KG1 (cell line): ENCODE measurements at regions not wholly inside any gene's neighbourhood (a gene's known extent, or its start where the extent isn't known, plus 50 kb on each side); places are given as distances from the start of the nearest gene placed in this dataset.
"Not testable (repeated sequence)": the region's sequence is repeated elsewhere in the genome, so short reads cannot be mapped to it uniquely, and the experiment has no call there.

Experiments
- DNase-seq: peaks from one replicate; lab custom pipeline; 2025; lab: John Stamatoyannopoulos, UW

- DNase-seq = no peak
Observed at GRCh38 chr2:4047961-4048891, 344.9 kb downstream of the DCDC2C start.

- DNase-seq = no peak
Observed at GRCh38 chr2:4049463-4049862, 346.1 kb downstream of the DCDC2C start.

- DNase-seq = no peak
Observed at GRCh38 chr2:4053769-4054493, 350.6 kb downstream of the DCDC2C start.

- DNase-seq = no peak
Observed at GRCh38 chr2:4066217-4066616, 362.8 kb downstream of the DCDC2C start.

GRCh38 chr2:4073026-4073569 is 369.7 kb downstream of the DCDC2C start:
- no peak for DNase-seq

GRCh38 chr2:4077017-4077416 is 373.6 kb downstream of the DCDC2C start:
- DNase-seq = no peak

GRCh38 chr2:4085186-4085585 is 381.8 kb downstream of the DCDC2C start:
- DNase-seq = no peak

- DNase-seq = no peak
Observed at GRCh38 chr2:4090668-4091630, 387.6 kb downstream of the DCDC2C start.

- DNase-seq = no peak
Observed at GRCh38 chr2:4091869-4092268, 388.5 kb downstream of the DCDC2C start.

GRCh38 chr2:4094743-4095142 is 391.4 kb downstream of the DCDC2C start:
- DNase-seq = no peak

GRCh38 chr2:4096978-4097766 is 393.8 kb downstream of the DCDC2C start:
- no peak for DNase-seq

- DNase-seq = no peak
Observed at GRCh38 chr2:4098137-4098536, 394.8 kb downstream of the DCDC2C start.

- DNase-seq = no peak
Observed at GRCh38 chr2:4101936-4102335, 398.6 kb downstream of the DCDC2C start.

- DNase-seq = no peak
Observed at GRCh38 chr2:4107179-4107578, 403.8 kb downstream of the DCDC2C start.

GRCh38 chr2:4110273-4110672 is 406.9 kb downstream of the DCDC2C start:
- no peak for DNase-seq

GRCh38 chr2:4115435-4115834 is 412.1 kb downstream of the DCDC2C start:
- not testable (repeated sequence) for DNase-seq

- no peak for DNase-seq
Observed at GRCh38 chr2:4122726-4123125, 419.4 kb downstream of the DCDC2C start.

- no peak for DNase-seq
Observed at GRCh38 chr2:4130651-4131050, 427.3 kb downstream of the DCDC2C start.

GRCh38 chr2:4134551-4135550 is 431.5 kb downstream of the DCDC2C start:
- DNase-seq = no peak

- DNase-seq = no peak
Observed at GRCh38 chr2:4135765-4136164, 432.4 kb downstream of the DCDC2C start.
